ENCODE measurements at regions not wholly inside any gene's neighbourhood (a gene's known extent, or its start where the extent isn't known, plus 50 kb on each side); places are given as distances from the start of the nearest gene placed in this dataset.

DNA sequence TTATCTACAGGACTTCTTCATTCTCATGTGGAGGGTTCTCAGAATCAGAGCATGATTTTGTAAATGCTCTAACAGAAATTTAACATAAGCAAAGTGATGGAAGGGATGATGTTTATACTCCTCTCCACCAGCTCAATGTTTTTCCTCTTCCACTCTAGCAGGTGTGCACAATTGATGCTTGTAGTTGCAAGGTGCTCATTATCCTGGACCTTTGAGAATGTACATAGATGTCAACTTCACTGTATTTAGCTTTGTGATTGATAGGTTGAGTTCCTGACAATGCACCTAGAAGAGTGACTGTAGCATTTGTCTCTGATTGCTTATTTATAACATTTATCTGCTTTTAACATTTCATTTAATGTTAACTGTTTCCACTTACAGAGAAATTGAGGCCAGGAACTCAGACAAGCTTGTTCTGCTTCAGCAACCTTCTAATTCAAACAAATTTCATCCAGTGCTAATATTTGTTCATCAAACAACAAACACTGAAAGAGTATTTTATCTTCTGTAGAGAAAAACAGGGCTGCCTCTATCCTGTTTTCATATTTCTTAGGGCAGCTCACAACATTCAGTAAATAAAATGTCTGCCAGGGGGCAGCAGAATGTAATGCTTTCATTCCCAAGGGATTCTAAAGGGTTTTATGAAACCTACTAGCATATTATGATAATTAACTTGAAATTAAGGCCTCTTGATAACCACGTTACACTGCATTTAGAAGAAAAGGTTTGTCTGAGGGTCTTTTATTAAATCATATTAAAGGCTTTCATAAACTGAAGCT, 127.9 kb upstream of the NOL4 start:
- TF ChIP-seq, protein P1, sequence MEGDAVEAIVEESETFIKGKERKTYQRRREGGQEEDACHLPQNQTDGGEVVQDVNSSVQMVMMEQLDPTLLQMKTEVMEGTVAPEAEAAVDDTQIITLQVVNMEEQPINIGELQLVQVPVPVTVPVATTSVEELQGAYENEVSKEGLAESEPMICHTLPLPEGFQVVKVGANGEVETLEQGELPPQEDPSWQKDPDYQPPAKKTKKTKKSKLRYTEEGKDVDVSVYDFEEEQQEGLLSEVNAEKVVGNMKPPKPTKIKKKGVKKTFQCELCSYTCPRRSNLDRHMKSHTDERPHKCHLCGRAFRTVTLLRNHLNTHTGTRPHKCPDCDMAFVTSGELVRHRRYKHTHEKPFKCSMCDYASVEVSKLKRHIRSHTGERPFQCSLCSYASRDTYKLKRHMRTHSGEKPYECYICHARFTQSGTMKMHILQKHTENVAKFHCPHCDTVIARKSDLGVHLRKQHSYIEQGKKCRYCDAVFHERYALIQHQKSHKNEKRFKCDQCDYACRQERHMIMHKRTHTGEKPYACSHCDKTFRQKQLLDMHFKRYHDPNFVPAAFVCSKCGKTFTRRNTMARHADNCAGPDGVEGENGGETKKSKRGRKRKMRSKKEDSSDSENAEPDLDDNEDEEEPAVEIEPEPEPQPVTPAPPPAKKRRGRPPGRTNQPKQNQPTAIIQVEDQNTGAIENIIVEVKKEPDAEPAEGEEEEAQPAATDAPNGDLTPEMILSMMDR (IDR thresholded peaks at IDR 0.05): peak; percentile 21; the same call in 1 of the 2 replicates
- no peak for TF ChIP-seq TCF7L2 (IDR thresholded peaks at IDR 0.05; ENCODE audit: low read depth, low read length)
- TF ChIP-seq POLR2AphosphoS5 (IDR thresholded peaks at IDR 0.05; ENCODE audit: low read depth, low read length): no peak
- TF ChIP-seq, protein P2, sequence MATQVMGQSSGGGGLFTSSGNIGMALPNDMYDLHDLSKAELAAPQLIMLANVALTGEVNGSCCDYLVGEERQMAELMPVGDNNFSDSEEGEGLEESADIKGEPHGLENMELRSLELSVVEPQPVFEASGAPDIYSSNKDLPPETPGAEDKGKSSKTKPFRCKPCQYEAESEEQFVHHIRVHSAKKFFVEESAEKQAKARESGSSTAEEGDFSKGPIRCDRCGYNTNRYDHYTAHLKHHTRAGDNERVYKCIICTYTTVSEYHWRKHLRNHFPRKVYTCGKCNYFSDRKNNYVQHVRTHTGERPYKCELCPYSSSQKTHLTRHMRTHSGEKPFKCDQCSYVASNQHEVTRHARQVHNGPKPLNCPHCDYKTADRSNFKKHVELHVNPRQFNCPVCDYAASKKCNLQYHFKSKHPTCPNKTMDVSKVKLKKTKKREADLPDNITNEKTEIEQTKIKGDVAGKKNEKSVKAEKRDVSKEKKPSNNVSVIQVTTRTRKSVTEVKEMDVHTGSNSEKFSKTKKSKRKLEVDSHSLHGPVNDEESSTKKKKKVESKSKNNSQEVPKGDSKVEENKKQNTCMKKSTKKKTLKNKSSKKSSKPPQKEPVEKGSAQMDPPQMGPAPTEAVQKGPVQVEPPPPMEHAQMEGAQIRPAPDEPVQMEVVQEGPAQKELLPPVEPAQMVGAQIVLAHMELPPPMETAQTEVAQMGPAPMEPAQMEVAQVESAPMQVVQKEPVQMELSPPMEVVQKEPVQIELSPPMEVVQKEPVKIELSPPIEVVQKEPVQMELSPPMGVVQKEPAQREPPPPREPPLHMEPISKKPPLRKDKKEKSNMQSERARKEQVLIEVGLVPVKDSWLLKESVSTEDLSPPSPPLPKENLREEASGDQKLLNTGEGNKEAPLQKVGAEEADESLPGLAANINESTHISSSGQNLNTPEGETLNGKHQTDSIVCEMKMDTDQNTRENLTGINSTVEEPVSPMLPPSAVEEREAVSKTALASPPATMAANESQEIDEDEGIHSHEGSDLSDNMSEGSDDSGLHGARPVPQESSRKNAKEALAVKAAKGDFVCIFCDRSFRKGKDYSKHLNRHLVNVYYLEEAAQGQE (IDR thresholded peaks at IDR 0.05; ENCODE audit: insufficient read depth in 1 of 2, low read depth in 2 of 2, low read length in 1 of 2): no peak
- TF ChIP-seq SIN3A (IDR thresholded peaks at IDR 0.05; ENCODE audit: borderline replicate concordance, insufficient read depth, low read depth, low read length): no peak

All from Panc1 (cell line).